ENCODE measurements at regions not wholly inside any gene's neighbourhood (a gene's known extent, or its start where the extent isn't known, plus 50 kb on each side); places are given as distances from the start of the nearest gene placed in this dataset.

GRCh38 chr4:19987746-19988145 is 264.0 kb upstream of the SLIT2 start:
- no peak for DNase-seq

DNA sequence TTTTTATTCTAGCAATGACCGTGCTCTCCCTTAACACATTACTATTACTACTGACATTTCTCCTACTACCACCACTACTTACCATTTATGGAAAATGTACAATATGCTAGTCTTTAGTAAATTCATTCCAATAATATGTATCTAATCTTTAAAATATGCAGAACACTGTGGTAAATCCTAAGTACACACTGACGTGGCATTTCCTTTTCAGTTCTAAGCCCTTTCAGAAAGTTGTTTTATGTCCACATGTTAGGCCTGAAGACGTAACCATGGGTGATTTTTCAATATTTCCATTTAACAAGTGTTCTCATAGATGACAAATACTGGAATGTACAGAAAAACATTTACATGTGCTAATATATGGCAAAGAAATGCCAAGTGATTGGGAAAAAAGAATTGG is 268.6 kb upstream of the SLIT2 start:
- DNase-seq = no peak

DNA sequence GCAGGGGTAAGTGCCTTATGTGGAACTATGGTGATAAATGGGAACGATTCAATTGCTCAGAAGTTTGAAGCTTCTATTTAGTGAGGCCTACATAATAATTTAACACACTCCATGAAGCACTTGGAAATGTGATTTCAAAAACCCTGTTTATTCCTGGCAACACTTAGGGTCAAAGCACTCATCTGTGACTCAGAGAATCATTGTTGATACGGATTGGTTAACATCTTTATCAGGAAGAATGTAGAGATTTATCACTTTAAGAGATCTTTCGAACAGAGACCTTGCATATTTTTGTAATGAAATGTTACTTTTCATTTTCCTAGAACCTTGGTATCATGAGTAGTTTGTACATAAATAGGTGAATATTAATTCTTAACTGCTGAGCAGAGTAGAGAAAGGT is 269.1 kb upstream of the SLIT2 start:
- DNase-seq = no peak

GRCh38 chr4:19971829-19972228 is 279.9 kb upstream of the SLIT2 start:
- DNase-seq = no peak

DNA sequence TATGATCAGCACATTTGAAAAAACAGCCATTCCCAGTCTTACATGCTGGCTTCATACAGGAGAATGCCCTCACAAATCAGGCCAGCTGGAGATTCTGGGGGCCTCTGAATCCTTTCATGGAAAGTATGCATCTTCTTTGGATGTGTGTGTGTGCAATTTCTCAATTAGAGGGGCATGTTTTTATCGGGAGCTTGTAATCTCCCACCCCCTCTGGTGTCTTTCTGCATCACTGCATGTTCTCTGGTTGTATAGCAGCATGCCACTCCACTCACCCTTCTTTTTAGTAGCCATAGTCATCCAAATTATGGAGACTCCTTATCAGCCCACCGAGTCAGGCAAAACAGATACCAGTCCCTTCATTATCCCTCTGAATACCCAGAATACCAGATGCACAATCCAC is 282.2 kb upstream of the SLIT2 start:
- no peak for DNase-seq

DNA sequence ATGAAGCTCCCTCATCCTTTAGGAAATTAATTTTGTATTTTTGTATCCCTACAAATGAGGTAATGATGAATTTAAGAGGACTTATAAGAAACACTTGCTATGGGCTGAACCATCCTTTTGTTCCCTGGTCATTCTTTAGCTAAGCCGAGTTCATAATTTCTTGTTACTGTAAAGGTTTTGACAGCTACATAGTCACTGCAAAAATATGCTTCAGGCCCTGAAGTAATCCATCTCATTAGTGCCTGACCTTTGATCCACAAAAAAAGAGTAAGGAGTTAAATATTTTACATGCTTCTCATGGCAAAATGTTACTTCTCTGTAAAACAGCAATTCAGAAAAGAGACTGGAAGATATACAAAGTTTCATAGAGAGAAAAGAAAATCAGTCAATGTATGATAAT is 290.6 kb upstream of the SLIT2 start:
- no peak for DNase-seq

DNA sequence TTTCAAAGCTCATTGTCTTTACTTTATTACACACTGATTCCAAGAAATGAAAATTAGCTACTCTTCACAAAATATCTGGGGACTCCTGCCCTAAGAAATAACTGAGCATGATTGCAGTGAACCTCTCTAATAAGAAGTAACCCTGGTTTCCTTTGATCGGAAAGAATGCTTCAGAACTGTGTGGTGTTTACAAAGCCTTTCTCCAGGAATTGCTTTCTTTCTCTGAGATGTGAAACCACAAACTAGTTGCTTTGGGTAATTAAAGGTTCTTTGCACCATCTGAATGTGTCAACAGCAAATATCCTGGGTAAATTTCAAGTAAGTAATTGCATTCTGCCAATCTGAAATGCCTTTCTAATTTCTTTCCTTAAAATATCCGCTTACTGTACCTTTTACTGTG is 292.9 kb upstream of the SLIT2 start:
- no peak for DNase-seq

GRCh38 chr4:19947349-19947748 is 304.4 kb upstream of the SLIT2 start:
- no peak for DNase-seq

DNA sequence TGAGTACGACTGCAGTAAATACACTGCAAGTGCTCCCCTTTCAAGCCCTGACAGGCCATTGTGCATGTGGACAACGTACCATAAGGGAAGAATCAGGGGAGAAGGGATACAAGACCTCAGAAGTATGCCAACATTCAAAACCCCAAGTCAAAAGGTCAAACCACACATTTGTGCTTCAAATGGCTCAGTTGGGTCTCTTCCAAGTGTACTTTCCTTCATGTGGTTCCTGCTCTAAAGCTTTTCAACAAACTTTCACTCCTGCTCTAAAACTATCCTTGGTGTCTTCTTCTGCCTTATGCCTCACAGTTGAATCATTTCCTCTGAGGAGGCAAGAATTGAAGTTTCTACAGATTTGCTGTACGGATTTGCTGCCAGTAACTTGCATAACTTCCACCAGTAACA is 305.7 kb upstream of the SLIT2 start:
- DNase-seq = no peak

- DNase-seq = no peak
Observed at GRCh38 chr4:19945501-19945900, 306.2 kb upstream of the SLIT2 start.

GRCh38 chr4:19944806-19945205 is 306.9 kb upstream of the SLIT2 start:
- DNase-seq = no peak

- no peak for DNase-seq
Observed at GRCh38 chr4:19944251-19944650, 307.5 kb upstream of the SLIT2 start.

- no peak for DNase-seq
Observed at GRCh38 chr4:19941434-19941833, 310.3 kb upstream of the SLIT2 start.

- DNase-seq = no peak
Observed at GRCh38 chr4:19940861-19941260, 310.8 kb upstream of the SLIT2 start.

- DNase-seq = no peak
Observed at GRCh38 chr4:19936476-19936875, 315.2 kb upstream of the SLIT2 start.

DNA sequence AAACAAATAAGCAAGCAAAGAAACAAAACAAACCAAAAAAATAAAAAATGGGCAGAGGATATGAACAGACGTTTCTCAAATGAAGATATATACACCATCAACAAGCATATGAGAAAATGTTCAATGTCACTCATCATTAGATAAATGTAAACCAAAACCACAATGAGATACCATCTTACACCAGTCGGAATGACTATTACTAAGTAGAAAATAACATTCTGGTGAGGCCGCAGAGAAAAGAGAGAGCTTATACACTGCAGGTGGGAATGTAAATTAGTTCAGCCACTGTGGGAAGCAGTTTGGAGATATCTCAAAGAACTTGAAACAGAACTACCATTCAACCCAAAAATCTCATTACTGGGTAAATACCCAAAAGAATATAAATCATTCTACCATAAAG is 321.0 kb upstream of the SLIT2 start:
- DNase-seq = no peak

DNA sequence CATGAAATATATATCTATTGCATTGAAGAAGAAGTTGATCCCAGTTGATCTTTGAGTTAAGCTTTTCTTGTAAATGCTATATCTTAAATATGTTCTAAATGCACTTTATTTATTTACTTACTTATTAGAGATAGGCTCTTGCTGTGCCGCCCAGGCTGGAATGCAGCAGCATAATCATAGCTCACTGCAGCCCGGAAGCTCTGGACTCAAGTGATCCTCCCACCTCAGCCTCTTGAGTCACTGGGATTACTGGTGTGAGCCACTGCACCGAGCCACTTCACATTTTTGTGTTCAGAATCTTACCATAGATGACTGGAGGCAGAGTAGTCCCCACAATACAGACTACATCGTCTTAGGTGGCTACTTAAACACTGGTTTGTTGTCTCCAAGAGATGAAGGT is 324.3 kb upstream of the SLIT2 start:
- no peak for DNase-seq

DNA sequence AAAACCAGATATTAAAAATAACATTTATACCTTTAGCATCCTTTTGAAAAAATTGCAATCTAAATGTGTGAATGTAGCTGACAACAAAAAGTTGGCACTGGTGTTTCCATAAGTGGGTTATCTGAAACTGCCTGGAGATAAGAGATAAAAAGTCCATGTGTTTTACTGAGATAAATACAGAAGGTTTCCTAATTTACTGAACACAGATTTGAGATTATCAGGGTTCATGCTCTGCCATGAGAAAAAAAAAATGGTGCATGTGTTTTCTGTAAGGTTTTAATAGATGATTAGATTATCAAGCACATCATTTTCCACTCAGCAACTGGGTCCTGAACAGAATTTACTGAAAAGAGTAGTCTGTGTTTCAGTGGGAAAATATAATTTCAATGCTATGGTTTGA is 326.2 kb upstream of the SLIT2 start:
- DNase-seq = no peak

GRCh38 chr4:19924761-19925160 is 326.9 kb upstream of the SLIT2 start:
- no peak for DNase-seq

DNA sequence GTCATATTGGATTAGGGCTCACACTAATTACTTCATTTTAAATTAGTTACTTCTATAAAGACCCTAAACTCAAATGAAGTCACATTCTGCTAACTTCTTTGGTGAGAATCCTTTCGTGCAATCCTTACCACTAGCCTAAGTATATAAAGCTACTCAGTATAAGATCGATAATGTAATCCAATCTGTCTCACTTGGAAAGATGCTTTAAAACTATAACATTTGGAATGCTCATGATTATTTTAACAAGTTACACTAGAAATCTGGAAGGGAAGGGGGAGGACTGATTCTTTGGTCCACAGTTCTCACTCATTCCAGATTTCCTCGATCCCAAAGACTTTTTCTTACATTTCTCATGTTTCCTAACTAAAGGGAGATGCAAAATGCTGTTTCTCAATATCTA is 336.4 kb upstream of the SLIT2 start:
- no peak for DNase-seq

- DNase-seq = no peak
Observed at GRCh38 chr4:19913650-19914049, 338.1 kb upstream of the SLIT2 start.

DNA sequence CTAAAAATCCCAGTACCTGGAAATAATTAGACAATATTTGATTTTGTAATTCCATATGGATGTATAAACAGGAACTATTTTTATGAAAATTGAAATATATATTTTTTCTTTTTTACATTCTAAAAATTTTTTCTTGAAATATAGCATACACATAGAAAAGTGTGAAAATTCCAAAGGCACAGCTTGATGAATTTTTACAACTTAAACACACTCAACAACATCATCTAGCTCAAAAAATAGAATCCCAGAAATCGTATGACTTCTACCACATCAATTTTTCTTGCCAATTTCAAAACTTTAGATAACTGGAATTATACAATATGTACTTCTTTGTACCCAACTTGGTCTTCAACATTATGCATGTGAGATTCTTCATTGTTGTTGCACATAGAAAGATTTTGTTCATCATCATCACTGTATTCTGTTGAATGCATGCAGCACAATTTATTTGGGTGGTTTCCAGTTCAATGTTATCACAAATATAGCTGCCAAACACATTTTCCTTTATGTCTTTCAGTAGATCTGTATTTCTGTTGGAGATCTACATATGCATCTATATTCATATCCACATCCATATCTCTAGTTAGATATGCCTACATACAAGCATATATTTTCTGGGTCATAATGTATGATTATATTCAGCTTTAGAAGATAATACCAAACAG is 340.7 kb upstream of the SLIT2 start:
- DNase-seq = no peak

DNA sequence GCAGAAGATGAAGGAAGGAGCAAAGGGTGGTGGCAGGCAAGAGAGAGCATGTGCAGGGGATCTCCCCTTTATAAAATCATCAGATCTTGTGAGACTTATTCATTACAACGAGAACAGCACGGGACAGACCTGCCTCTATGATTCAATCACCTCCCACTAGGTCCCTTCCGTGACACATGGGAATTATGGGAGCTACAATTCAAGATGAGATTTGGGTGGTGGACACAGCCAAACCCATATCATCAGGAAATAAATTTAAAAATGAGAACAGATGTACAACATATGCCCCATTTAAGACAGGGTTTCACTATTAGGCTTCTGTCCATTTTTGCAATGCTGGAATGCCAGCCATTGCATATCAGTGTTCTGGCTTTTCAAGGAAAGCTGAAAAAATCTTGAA is 346.7 kb upstream of the SLIT2 start:
- DNase-seq = no peak

- no peak for DNase-seq
Observed at GRCh38 chr4:19888587-19888986, 363.1 kb upstream of the SLIT2 start.

DNA sequence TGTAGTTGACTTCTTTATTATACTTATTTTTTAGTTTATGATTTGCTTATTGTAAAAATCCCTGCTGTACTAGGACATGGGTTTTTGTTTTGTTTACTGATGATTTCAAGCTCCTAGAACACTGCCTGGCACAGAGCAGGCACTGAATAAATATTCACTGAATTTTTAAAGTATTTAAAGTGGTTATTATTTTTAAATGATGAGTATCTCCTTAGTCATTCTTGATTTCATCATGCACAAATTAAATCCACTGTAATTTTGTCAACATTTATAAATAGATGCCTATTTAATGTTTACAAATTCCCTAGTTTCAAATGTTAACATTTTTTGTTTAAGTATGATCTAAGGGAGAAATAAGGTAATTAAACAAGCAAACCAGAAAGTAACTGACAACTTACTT is 367.9 kb upstream of the SLIT2 start:
- DNase-seq = no peak

DNA sequence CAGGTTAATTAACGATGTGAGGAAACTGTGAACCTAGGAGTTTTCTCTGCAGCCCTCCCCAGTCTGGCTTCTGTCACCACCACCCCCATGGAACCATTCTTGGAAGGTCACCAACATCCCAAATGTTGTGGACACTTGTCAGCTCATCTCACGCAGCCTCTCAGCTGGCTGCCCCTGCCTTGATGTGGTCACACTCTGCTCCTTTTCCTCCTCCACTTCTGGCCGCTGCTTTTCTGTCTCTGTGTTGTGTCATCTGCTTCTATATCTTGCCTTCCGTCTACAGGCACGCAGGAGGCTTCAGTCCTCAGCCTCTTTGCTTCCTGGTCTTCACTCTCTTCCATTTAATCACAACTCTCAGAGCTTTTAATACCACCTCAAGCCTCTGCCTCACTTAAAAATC is 371.5 kb upstream of the SLIT2 start:
- DNase-seq = no peak
